HepG2 (cell line): ENCODE measurements at regions not wholly inside any gene's neighbourhood (a gene's known extent, or its start where the extent isn't known, plus 50 kb on each side); places are given as distances from the start of the nearest gene placed in this dataset.
A peak's percentile ranks its signal among the peaks of the same experiment; 100 is the strongest.

ENCODE experiments used
- ATAC-seq: fragments of 200-7000 bp; cut with Tn5 transposase; 3 replicates; pipeline ENCODE4 v1.9.1; 2020; ENCODE audit warnings: mild to moderate bottlenecking, moderate library complexity
- BruUV-seq: library from RNA; stranded (reverse); fragments of 400-500 nt; replicated peaks from 2 replicates; lab custom pipeline; 2021; lab: Mats Ljungman, UMichigan
- CTCF ChIA-PET: fragments of 300-600 bp; formaldehyde crosslinking; extraction: SDS; loops from one replicate; lab custom pipeline; 2021; ENCODE audit warnings: low total read pairs, inconsistent platforms, low intra/inter-chr PET ratio; lab: Yijun Ruan, JAX
- POLR2A ChIA-PET: fragments of 350-600 bp; sonication (Branson Sonifier 250); formaldehyde crosslinking; loops from one replicate; lab custom pipeline; 2020; ENCODE audit warnings: antibody characterized with exemption, inconsistent platforms; lab: Yijun Ruan, JAX
- DNase-seq: peaks from one replicate; pipeline ENCODE4 v3.0.0-alpha.2; 2015; ENCODE audit warnings: low spot score
- FAIRE-seq: peaks from 3 replicates; lab custom pipeline; 2011; peaks lifted over from hg19 to GRCh38; lab: Jason Lieb, UNC
- H2AFZ ChIP-seq: one replicate; pipeline ENCODE4 v1.6.1; 2011; ENCODE audit warnings: low read length, inconsistent platforms
- H3K27ac ChIP-seq: fragments of 300-600 bp; 3 replicates; pipeline ENCODE4 v1.8.0; 2011; ENCODE audit warnings: mixed run types, mild to moderate bottlenecking, mixed read lengths, low read length, inconsistent platforms; ENCODE audit not compliant: insufficient read depth; ENCODE audit errors: extremely low read length
- H3K27me3 ChIP-seq, 2 experiments: fragments of 200-600 bp in 1 of 2; 2 replicates in 1 of 2; 3 replicates in 1 of 2; pipeline versions ENCODE4 v1.6.0 to v1.8.0; 2011; ENCODE audit warnings: low read length in 2 of 2, mild to moderate bottlenecking in 2 of 2, moderate library complexity in 2 of 2, inconsistent platforms in 1 of 2; ENCODE audit not compliant: insufficient read depth in 2 of 2, control insufficient read depth in 1 of 2
- H3K36me3 ChIP-seq, 2 experiments: fragments of 200-600 bp in 1 of 2; replicated peaks in 1 of 2; 2 replicates in 1 of 2; 3 replicates in 1 of 2; pipeline versions ENCODE4 v1.5.1 to v1.8.0; 2011; ENCODE audit warnings: low read length in 2 of 2, inconsistent platforms in 1 of 2; ENCODE audit not compliant: insufficient read depth in 2 of 2, control insufficient read depth in 1 of 2
- H3K4me1 ChIP-seq: 2 replicates; pipeline ENCODE4 v1.5.1; 2012; ENCODE audit warnings: low read length, inconsistent platforms; ENCODE audit not compliant: insufficient read depth
- H3K4me2 ChIP-seq: 2 replicates; pipeline ENCODE4 v1.6.0; 2011; ENCODE audit warnings: low read depth, low read length, inconsistent platforms
- H3K4me3 ChIP-seq, 3 experiments: fragments of 200-600 bp in 1 of 3; sonication (generic), shearing (Covaris generic) in 1 of 3; replicated peaks in 1 of 3; 2 replicates each; pipeline ENCODE4 v1.5.1; 2011 to 2016; ENCODE audit warnings: low read length in 3 of 3, inconsistent platforms in 2 of 3, low read depth in 2 of 3, mild to moderate bottlenecking in 2 of 3, control low read depth in 1 of 3, mixed read lengths in 1 of 3; ENCODE audit not compliant: insufficient read depth in 1 of 3
- H3K79me2 ChIP-seq: one replicate; pipeline ENCODE4 v1.6.1; 2011; ENCODE audit warnings: low read length, inconsistent platforms; ENCODE audit not compliant: insufficient read depth
- H3K9ac ChIP-seq: 2 replicates; pipeline ENCODE4 v1.6.0; 2011; ENCODE audit warnings: mild to moderate bottlenecking, low read depth, low read length, inconsistent platforms; ENCODE audit not compliant: insufficient read depth
- H3K9me3 ChIP-seq: 2 replicates; pipeline ENCODE4 v1.5.1; 2012; ENCODE audit warnings: mild to moderate bottlenecking, low read length
- H4K20me1 ChIP-seq: 2 replicates; pipeline ENCODE4 v1.6.0; 2011; ENCODE audit warnings: inconsistent platforms, mild to moderate bottlenecking, low read length, moderate library complexity; ENCODE audit not compliant: insufficient read depth
- CEBPB ChIP-seq: IDR thresholded peaks from 2 replicates; pipeline ENCODE4 v1.6.1; 2011; ENCODE audit warnings: low read depth, low read length, improper control_type of control experiment, borderline replicate concordance
- FLYWCH1 ChIP-seq: sonication (generic); formaldehyde crosslinking; IDR thresholded peaks from 2 replicates; pipeline ENCODE4 v1.8.1; 2023; ENCODE audit warnings: mild to moderate bottlenecking, missing genetic modification reagents
- FOXC1 ChIP-seq: sonication (generic); formaldehyde crosslinking; IDR thresholded peaks from 2 replicates; pipeline ENCODE4 v1.8.0; 2022; ENCODE audit warnings: mild to moderate bottlenecking, missing genetic modification reagents, borderline replicate concordance
- GTF3A ChIP-seq: sonication (generic); formaldehyde crosslinking; conservative IDR thresholded peaks from 2 replicates; pipeline ENCODE4 v1.4.0; 2020; ENCODE audit warnings: mild to moderate bottlenecking, missing genetic modification reagents
- REXO4 ChIP-seq: sonication (generic); formaldehyde crosslinking; IDR thresholded peaks from 2 replicates; pipeline ENCODE4 v1.8.0; 2022; ENCODE audit warnings: missing genetic modification reagents, mild to moderate bottlenecking, borderline replicate concordance
- YY1 ChIP-seq: IDR thresholded peaks from 2 replicates; pipeline ENCODE4 v1.6.1; 2011; ENCODE audit warnings: low read length, low read depth, moderate library complexity, mild to moderate bottlenecking; ENCODE audit not compliant: insufficient read depth, insufficient replicate concordance
- ZFYVE20 ChIP-seq: sonication (generic); formaldehyde crosslinking; IDR thresholded peaks from 2 replicates; pipeline ENCODE4 v1.8.0; 2023; ENCODE audit warnings: low read depth, mild to moderate bottlenecking, moderate library complexity, missing genetic modification reagents, borderline replicate concordance
- ZNF782 ChIP-seq: sonication (generic); formaldehyde crosslinking; IDR thresholded peaks from 2 replicates; pipeline ENCODE4 v1.4.0; 2020; ENCODE audit warnings: missing genetic modification reagents, mild to moderate bottlenecking, borderline replicate concordance
- WGBS: methylation state at CpG from one replicate; pipeline ENCODE4 v1.1.6; 2017; ENCODE audit warnings: low lambda C conversion rate; 5-methylcytosine and 5-hydroxymethylcytosine counted together
- in situ Hi-C: cut with HindIII; loops from 2 replicates; pipeline ENCODE4 v1.10.0; 2017; ENCODE audit warnings: low pct_unique_long_range_greater_than_20kb; ENCODE audit not compliant: extremely low pct_ligation_motif_present
- intact Hi-C: fragments of 100-400 bp; cut with micrococcal nuclease; formaldehyde crosslinking; loops from one replicate; pipeline ENCODE4 v1.10.0; 2022; ENCODE audit not compliant: unreplicated experiment
- TF ChIP-seq, protein P1 (sequence below): sonication (generic); formaldehyde crosslinking; IDR thresholded peaks from 2 replicates; pipeline ENCODE4 v1.8.0; 2023; ENCODE audit warnings: mild to moderate bottlenecking, missing genetic modification reagents
- TF ChIP-seq, protein P2 (sequence below): sonication (generic); formaldehyde crosslinking; IDR thresholded peaks from 2 replicates; pipeline ENCODE4 v1.4.0; 2020; ENCODE audit warnings: missing genetic modification reagents; ENCODE audit errors: not compliant biosample characterization
- TF ChIP-seq, protein P3 (sequence below): sonication (generic); formaldehyde crosslinking; IDR thresholded peaks from one replicate; pipeline ENCODE4 v1.5.1; 2020; ENCODE audit warnings: mild to moderate bottlenecking, missing genetic modification reagents; ENCODE audit errors: not compliant biosample characterization
- TF ChIP-seq, protein P4 (sequence below): sonication (generic); formaldehyde crosslinking; IDR thresholded peaks from 2 replicates; pipeline ENCODE4 v1.5.0; 2020; ENCODE audit warnings: missing genetic modification reagents

DNA sequence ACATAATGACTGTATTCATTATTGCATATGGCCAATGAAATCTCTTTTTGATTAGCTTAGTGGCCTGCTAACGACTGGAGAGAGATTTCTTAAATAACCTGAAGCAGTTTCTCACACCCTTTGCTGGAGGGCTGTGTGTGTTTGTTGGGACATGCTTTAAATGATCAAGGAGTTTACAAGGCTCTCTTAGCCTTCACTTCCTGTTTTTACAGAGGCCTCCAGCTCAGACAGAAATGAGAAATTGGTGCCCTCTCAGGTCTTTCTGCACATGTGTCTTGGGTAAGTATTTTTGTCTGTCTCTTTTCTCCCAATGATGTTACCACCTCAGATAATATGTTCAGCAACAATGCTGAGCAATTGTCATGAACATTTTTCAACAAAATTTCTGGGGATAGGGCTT lies 884.4 kb upstream of the CNTN5 start (continued):
- TF ChIP-seq FOXC1 (CRISPR knock-in tag) (no peak), ZNF782 (no peak), REXO4 (CRISPR knock-in tag) (no peak)
- TF ChIP-seq, all 625 proteins: peak for 0

DNA sequence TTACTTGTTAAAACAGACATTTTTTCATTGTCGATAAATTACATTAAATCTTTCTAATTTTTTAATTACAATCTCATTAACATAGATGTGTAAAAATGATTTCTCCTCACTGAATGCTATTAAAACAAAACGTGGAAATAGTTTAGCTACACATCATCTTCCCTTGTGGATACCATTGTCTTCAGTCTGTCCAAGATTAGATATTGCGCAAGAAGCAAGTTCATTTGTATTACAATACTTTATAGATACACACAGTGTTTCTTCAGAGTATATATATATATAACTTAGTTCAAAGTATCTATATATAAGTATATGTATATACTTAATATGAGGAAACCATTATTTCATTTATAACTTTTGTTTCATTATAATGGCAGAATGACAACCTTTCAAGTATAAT lies 883.3 kb upstream of the CNTN5 start:
- no peak overlapping the region for H3K27ac ChIP-seq

More for the DNA sequence above, 883.3 kb upstream of the CNTN5 start:
- H3K36me3 ChIP-seq = no peaks in the 10 kb centered on the region
- H3K4me2 ChIP-seq = no peak overlapping the region
- H3K79me2 ChIP-seq = no peaks in the 10 kb centered on the region
- H2AFZ ChIP-seq = no peak overlapping the region
- H3K4me1 ChIP-seq = no peaks in the 10 kb centered on the region
- no TSS peak for BruUV-seq
- no peak for DNase-seq
- POLR2A ChIA-PET = no interaction called here
- H4K20me1 ChIP-seq = no peaks in the 10 kb centered on the region
- H3K4me3 ChIP-seq = no peak overlapping the region
- intact Hi-C loops = no loop called here
- no peak for TF ChIP-seq ZFYVE20
- TF ChIP-seq, protein P1, sequence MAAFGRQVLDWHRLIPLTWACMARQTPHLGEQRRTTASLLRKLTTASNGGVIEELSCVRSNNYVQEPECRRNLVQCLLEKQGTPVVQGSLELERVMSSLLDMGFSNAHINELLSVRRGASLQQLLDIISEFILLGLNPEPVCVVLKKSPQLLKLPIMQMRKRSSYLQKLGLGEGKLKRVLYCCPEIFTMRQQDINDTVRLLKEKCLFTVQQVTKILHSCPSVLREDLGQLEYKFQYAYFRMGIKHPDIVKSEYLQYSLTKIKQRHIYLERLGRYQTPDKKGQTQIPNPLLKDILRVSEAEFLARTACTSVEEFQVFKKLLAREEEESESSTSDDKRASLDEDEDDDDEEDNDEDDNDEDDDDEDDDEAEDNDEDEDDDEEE (CRISPR knock-in tag) = no peak
- no peak for TF ChIP-seq YY1
- TF ChIP-seq, protein P2, sequence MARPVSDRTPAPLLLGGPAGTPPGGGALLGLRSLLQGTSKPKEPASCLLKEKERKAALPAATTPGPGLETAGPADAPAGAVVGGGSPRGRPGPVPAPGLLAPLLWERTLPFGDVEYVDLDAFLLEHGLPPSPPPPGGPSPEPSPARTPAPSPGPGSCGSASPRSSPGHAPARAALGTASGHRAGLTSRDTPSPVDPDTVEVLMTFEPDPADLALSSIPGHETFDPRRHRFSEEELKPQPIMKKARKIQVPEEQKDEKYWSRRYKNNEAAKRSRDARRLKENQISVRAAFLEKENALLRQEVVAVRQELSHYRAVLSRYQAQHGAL (CRISPR knock-in tag) = no peak
- TF ChIP-seq, protein P3, sequence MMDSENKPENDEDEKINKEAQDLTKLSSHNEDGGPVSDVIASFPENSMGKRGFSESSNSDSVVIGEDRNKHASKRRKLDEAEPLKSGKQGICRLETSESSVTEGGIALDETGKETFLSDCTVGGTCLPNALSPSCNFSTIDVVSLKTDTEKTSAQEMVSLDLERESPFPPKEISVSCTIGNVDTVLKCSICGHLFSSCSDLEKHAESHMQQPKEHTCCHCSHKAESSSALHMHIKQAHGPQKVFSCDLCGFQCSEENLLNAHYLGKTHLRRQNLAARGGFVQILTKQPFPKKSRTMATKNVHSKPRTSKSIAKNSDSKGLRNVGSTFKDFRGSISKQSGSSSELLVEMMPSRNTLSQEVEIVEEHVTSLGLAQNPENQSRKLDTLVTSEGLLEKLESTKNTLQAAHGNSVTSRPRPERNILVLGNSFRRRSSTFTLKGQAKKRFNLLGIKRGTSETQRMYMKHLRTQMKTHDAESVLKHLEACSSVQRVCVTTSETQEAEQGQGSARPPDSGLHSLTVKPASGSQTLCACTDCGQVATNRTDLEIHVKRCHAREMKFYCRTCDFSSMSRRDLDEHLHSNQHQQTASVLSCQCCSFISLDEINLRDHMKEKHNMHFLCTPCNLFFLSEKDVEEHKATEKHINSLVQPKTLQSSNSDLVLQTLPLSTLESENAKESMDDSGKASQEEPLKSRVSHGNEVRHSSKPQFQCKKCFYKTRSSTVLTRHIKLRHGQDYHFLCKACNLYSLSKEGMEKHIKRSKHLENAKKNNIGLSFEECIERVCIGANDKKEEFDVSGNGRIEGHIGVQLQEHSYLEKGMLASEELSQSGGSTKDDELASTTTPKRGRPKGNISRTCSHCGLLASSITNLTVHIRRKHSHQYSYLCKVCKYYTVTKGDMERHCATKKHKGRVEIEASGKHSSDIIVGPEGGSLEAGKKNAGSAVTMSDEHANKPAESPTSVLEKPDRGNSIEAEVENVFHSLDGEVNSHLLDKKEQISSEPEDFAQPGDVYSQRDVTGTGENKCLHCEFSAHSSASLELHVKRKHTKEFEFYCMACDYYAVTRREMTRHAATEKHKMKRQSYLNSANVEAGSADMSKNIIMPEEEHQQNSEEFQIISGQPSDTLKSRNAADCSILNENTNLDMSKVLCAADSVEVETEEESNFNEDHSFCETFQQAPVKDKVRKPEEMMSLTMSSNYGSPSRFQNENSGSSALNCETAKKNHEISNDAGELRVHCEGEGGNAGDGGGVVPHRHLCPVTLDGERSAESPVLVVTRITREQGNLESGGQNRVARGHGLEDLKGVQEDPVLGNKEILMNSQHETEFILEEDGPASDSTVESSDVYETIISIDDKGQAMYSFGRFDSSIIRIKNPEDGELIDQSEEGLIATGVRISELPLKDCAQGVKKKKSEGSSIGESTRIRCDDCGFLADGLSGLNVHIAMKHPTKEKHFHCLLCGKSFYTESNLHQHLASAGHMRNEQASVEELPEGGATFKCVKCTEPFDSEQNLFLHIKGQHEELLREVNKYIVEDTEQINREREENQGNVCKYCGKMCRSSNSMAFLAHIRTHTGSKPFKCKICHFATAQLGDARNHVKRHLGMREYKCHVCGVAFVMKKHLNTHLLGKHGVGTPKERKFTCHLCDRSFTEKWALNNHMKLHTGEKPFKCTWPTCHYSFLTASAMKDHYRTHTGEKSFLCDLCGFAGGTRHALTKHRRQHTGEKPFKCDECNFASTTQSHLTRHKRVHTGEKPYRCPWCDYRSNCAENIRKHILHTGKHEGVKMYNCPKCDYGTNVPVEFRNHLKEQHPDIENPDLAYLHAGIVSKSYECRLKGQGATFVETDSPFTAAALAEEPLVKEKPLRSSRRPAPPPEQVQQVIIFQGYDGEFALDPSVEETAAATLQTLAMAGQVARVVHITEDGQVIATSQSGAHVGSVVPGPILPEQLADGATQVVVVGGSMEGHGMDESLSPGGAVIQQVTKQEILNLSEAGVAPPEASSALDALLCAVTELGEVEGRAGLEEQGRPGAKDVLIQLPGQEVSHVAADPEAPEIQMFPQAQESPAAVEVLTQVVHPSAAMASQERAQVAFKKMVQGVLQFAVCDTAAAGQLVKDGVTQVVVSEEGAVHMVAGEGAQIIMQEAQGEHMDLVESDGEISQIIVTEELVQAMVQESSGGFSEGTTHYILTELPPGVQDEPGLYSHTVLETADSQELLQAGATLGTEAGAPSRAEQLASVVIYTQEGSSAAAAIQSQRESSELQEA = no peak
- TF ChIP-seq CEBPB = peak; percentile 87
- no peak for TF ChIP-seq FLYWCH1 (CRISPR knock-in tag)
- no peak for TF ChIP-seq GTF3A (CRISPR knock-in tag)
- TF ChIP-seq, protein P4, sequence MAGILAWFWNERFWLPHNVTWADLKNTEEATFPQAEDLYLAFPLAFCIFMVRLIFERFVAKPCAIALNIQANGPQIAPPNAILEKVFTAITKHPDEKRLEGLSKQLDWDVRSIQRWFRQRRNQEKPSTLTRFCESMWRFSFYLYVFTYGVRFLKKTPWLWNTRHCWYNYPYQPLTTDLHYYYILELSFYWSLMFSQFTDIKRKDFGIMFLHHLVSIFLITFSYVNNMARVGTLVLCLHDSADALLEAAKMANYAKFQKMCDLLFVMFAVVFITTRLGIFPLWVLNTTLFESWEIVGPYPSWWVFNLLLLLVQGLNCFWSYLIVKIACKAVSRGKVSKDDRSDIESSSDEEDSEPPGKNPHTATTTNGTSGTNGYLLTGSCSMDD (CRISPR knock-in tag) = no peak
- CTCF ChIA-PET = no interaction called here
- in situ Hi-C loops = no loop called here
- no peaks in the 10 kb centered on the region; a peak in 1 of 5 replicates for H3K27me3 ChIP-seq
- ATAC-seq = no peak
- FAIRE-seq = no peak
- no peak overlapping the region for H3K9ac ChIP-seq
- peaks cover 30% of the 10 kb centered on the region; the same call in 1 of the 2 replicates for H3K9me3 ChIP-seq
- 65% methylated on average over 3 of the region's 3 CpGs for WGBS
